ENCODE measurements at regions not wholly inside any gene's neighbourhood (a gene's known extent, or its start where the extent isn't known, plus 50 kb on each side); places are given as distances from the start of the nearest gene placed in this dataset.

- H3K27me3 ChIP-seq: no peaks in the 10 kb centered on the region
- no peaks in the 10 kb centered on the region for H3K4me1 ChIP-seq
- TF ChIP-seq CTCF (IDR thresholded peaks at IDR 0.05): no peak
- no peak for TF ChIP-seq POLR2A (IDR thresholded peaks at IDR 0.05)
- H3K27ac ChIP-seq: no peak overlapping the region
- no peaks in the 10 kb centered on the region for H3K9me3 ChIP-seq
- no peak overlapping the region for H3K4me3 ChIP-seq
- no peak for DNase-seq
- no peaks in the 10 kb centered on the region for H3K36me3 ChIP-seq
Measured at GRCh38 chr6:139647016-139647415, 272.6 kb upstream of the CITED2 start.

GRCh38 chr6:139644821-139645220 lies 270.4 kb upstream of the CITED2 start:
- no peak overlapping the region for H3K4me3 ChIP-seq
- no peaks in the 10 kb centered on the region for H3K9me3 ChIP-seq
- TF ChIP-seq POLR2A (IDR thresholded peaks at IDR 0.05) (no peak), CTCF (IDR thresholded peaks at IDR 0.05) (no peak)
- H3K27me3 ChIP-seq: no peaks in the 10 kb centered on the region
- no peak overlapping the region for H3K27ac ChIP-seq
- H3K4me1 ChIP-seq: no peaks in the 10 kb centered on the region
- H3K36me3 ChIP-seq: no peaks in the 10 kb centered on the region
- DNase-seq: no peak

- H3K4me3 ChIP-seq: no peak overlapping the region
- H3K9me3 ChIP-seq: no peaks in the 10 kb centered on the region
- no peak overlapping the region for H3K27ac ChIP-seq
- TF ChIP-seq POLR2A (IDR thresholded peaks at IDR 0.05): no peak
- TF ChIP-seq CTCF (IDR thresholded peaks at IDR 0.05): no peak
- no peaks in the 10 kb centered on the region for H3K27me3 ChIP-seq
- no peaks in the 10 kb centered on the region for H3K36me3 ChIP-seq
- no peak for DNase-seq
- no peaks in the 10 kb centered on the region for H3K4me1 ChIP-seq
Measured at GRCh38 chr6:139643986-139644385, 269.5 kb upstream of the CITED2 start.

- Histone ChIP-seq H3K27ac (no peak overlapping the region), H3K36me3 (no peaks in the 10 kb centered on the region), H3K9me3 (no peaks in the 10 kb centered on the region), H3K27me3 (no peaks in the 10 kb centered on the region), H3K4me1 (no peaks in the 10 kb centered on the region), H3K4me3 (no peak overlapping the region)
- TF ChIP-seq POLR2A (IDR thresholded peaks at IDR 0.05) (no peak), CTCF (IDR thresholded peaks at IDR 0.05) (no peak)
- DNase-seq: no peak
Measured at GRCh38 chr6:139642346-139642745, 267.9 kb upstream of the CITED2 start.

GRCh38 chr6:139641376-139641775 lies 266.9 kb upstream of the CITED2 start:
- DNase-seq: no peak
- H3K9me3 ChIP-seq: no peaks in the 10 kb centered on the region
- H3K27me3 ChIP-seq: no peaks in the 10 kb centered on the region
- no peak overlapping the region for H3K27ac ChIP-seq
- H3K4me1 ChIP-seq: no peaks in the 10 kb centered on the region
- H3K4me3 ChIP-seq: no peak overlapping the region
- no peak for TF ChIP-seq POLR2A (IDR thresholded peaks at IDR 0.05)
- H3K36me3 ChIP-seq: no peaks in the 10 kb centered on the region

GRCh38 chr6:139640921-139641320 lies 266.5 kb upstream of the CITED2 start:
- Histone ChIP-seq H3K36me3 (no peaks in the 10 kb centered on the region), H3K9me3 (no peaks in the 10 kb centered on the region), H3K4me1 (no peaks in the 10 kb centered on the region), H3K27ac (no peak overlapping the region), H3K4me3 (no peak overlapping the region), H3K27me3 (no peaks in the 10 kb centered on the region)
- DNase-seq: no peak
- TF ChIP-seq POLR2A (IDR thresholded peaks at IDR 0.05) (no peak), CTCF (IDR thresholded peaks at IDR 0.05) (no peak)

Measured in Peyer's patch (tissue), 4 donors.